HUES48 (cell line): ENCODE measurements at regions not wholly inside any gene's neighbourhood (a gene's known extent, or its start where the extent isn't known, plus 50 kb on each side); places are given as distances from the start of the nearest gene placed in this dataset.

Experiments
- H3K27ac ChIP-seq: one replicate; pipeline ENCODE4 v1.7.0; 2013; ENCODE audit warnings: low read depth, low read length, inconsistent platforms
- H3K27me3 ChIP-seq: 2 replicates; pipeline ENCODE4 v1.6.1; 2013; ENCODE audit warnings: mild to moderate bottlenecking, low read length; ENCODE audit not compliant: control insufficient read depth, insufficient read depth
- H3K36me3 ChIP-seq: 2 replicates; pipeline ENCODE4 v1.6.1; 2013; ENCODE audit warnings: low read length; ENCODE audit not compliant: control insufficient read depth, insufficient read depth
- H3K4me1 ChIP-seq: 2 replicates; pipeline ENCODE4 v1.6.1; 2013; ENCODE audit warnings: mild to moderate bottlenecking, low read length; ENCODE audit not compliant: control insufficient read depth, insufficient read depth
- H3K4me3 ChIP-seq: 2 replicates; pipeline ENCODE4 v1.5.1; 2013; ENCODE audit warnings: mild to moderate bottlenecking, low read depth, low read length
- H3K9ac ChIP-seq: 2 replicates; pipeline ENCODE4 v1.6.1; 2013; ENCODE audit warnings: mild to moderate bottlenecking, low read depth, low read length, moderate library complexity
- H3K9me3 ChIP-seq: 2 replicates; pipeline ENCODE4 v1.6.1; 2013; ENCODE audit warnings: low read length; ENCODE audit not compliant: control insufficient read depth, insufficient read depth

GRCh38 chr16:73151941-73152340, 104.0 kb upstream of the ZFHX3 start:
- peaks cover 24% of the 10 kb centered on the region for H3K4me1 ChIP-seq
- H3K9ac ChIP-seq: no peak overlapping the region
- H3K4me3 ChIP-seq: no peak overlapping the region
- H3K27me3 ChIP-seq: no peaks in the 10 kb centered on the region
- no peaks in the 10 kb centered on the region for H3K9me3 ChIP-seq
- H3K36me3 ChIP-seq: no peaks in the 10 kb centered on the region
- H3K27ac ChIP-seq: no peak overlapping the region

- H3K27me3 ChIP-seq: no peaks in the 10 kb centered on the region
- no peaks in the 10 kb centered on the region for H3K9me3 ChIP-seq
- H3K4me3 ChIP-seq: no peak overlapping the region
- H3K4me1 ChIP-seq: peaks cover 24% of the 10 kb centered on the region
- no peak overlapping the region for H3K9ac ChIP-seq
- H3K27ac ChIP-seq: peak overlapping the region; percentile 31
- H3K36me3 ChIP-seq: no peaks in the 10 kb centered on the region
These were observed 103.3 kb upstream of the ZFHX3 start for GRCh38 chr16:73151225-73151624.

GRCh38 chr16:73150786-73151185, 102.9 kb upstream of the ZFHX3 start:
- Histone ChIP-seq H3K27ac (no peak overlapping the region), H3K4me1 (peaks cover 24% of the 10 kb centered on the region), H3K4me3 (no peak overlapping the region), H3K36me3 (no peaks in the 10 kb centered on the region), H3K27me3 (no peaks in the 10 kb centered on the region), H3K9me3 (no peaks in the 10 kb centered on the region), H3K9ac (no peak overlapping the region)

- no peak overlapping the region for H3K9ac ChIP-seq
- H3K9me3 ChIP-seq: no peaks in the 10 kb centered on the region
- no peaks in the 10 kb centered on the region for H3K27me3 ChIP-seq
These were observed 101.4 kb upstream of the ZFHX3 start for GRCh38 chr16:73149334-73149733.

GRCh38 chr16:73147958-73148357, 100.0 kb upstream of the ZFHX3 start:
- Histone ChIP-seq H3K27me3 (no peaks in the 10 kb centered on the region), H3K27ac (no peak overlapping the region), H3K4me3 (no peak overlapping the region), H3K9me3 (no peaks in the 10 kb centered on the region), H3K4me1 (peaks cover 34% of the 10 kb centered on the region), H3K36me3 (no peaks in the 10 kb centered on the region), H3K9ac (no peak overlapping the region)

More at GRCh38 chr16:73149334-73149733, 101.4 kb upstream of the ZFHX3 start:
- H3K27ac ChIP-seq: no peak overlapping the region
- H3K36me3 ChIP-seq: no peaks in the 10 kb centered on the region
- peaks cover 35% of the 10 kb centered on the region for H3K4me1 ChIP-seq
- H3K4me3 ChIP-seq: no peak overlapping the region

GRCh38 chr16:73145166-73145880, 97.4 kb upstream of the ZFHX3 start:
- Histone ChIP-seq H3K4me3 (no peak overlapping the region), H3K9ac (no peak overlapping the region), H3K27me3 (no peaks in the 10 kb centered on the region), H3K9me3 (no peaks in the 10 kb centered on the region), H3K27ac (no peak overlapping the region), H3K36me3 (no peaks in the 10 kb centered on the region), H3K4me1 (peaks cover 15% of the 10 kb centered on the region; the same call in 1 of the 2 replicates)

- H3K27me3 ChIP-seq: no peaks in the 10 kb centered on the region
- no peak overlapping the region for H3K4me3 ChIP-seq
- H3K9me3 ChIP-seq: no peaks in the 10 kb centered on the region
- no peaks in the 10 kb centered on the region for H3K36me3 ChIP-seq
- no peak overlapping the region for H3K27ac ChIP-seq
- H3K4me1 ChIP-seq: peaks cover 15% of the 10 kb centered on the region; the same call in 1 of the 2 replicates
- no peak overlapping the region for H3K9ac ChIP-seq
These were observed 95.9 kb upstream of the ZFHX3 start for GRCh38 chr16:73143576-73144422.

- Histone ChIP-seq H3K9me3 (no peaks in the 10 kb centered on the region), H3K4me3 (no peak overlapping the region), H3K36me3 (no peaks in the 10 kb centered on the region), H3K27me3 (no peaks in the 10 kb centered on the region), H3K4me1 (peaks cover 15% of the 10 kb centered on the region; the same call in 1 of the 2 replicates), H3K9ac (no peak overlapping the region), H3K27ac (no peak overlapping the region)
These were observed 95.1 kb upstream of the ZFHX3 start for GRCh38 chr16:73143002-73143401.

GRCh38 chr16:73142053-73142854, 94.3 kb upstream of the ZFHX3 start:
- Histone ChIP-seq H3K9ac (no peak overlapping the region), H3K27me3 (no peaks in the 10 kb centered on the region), H3K9me3 (no peaks in the 10 kb centered on the region), H3K4me1 (peaks cover 15% of the 10 kb centered on the region; the same call in 1 of the 2 replicates), H3K27ac (no peak overlapping the region), H3K4me3 (no peak overlapping the region), H3K36me3 (no peaks in the 10 kb centered on the region)

GRCh38 chr16:73140929-73141328, 93.0 kb upstream of the ZFHX3 start:
- Histone ChIP-seq H3K9ac (no peak overlapping the region), H3K27me3 (no peaks in the 10 kb centered on the region), H3K4me3 (no peak overlapping the region), H3K9me3 (no peaks in the 10 kb centered on the region), H3K4me1 (peaks cover 15% of the 10 kb centered on the region; the same call in 1 of the 2 replicates), H3K27ac (no peak overlapping the region), H3K36me3 (no peaks in the 10 kb centered on the region)
